GM12874 (cell line): ENCODE measurements at regions not wholly inside any gene's neighbourhood (a gene's known extent, or its start where the extent isn't known, plus 50 kb on each side); places are given as distances from the start of the nearest gene placed in this dataset.
A peak's percentile ranks its signal among the peaks of the same experiment; 100 is the strongest.

ENCODE experiments used
- TF ChIP-seq, protein P1 (sequence below): IDR thresholded peaks from 2 replicates; pipeline ENCODE4 v1.5.1; 2011; ENCODE audit warnings: low read depth, mild to moderate bottlenecking, control low read depth, low read length, moderate library complexity; ENCODE audit not compliant: insufficient read depth

DNA sequence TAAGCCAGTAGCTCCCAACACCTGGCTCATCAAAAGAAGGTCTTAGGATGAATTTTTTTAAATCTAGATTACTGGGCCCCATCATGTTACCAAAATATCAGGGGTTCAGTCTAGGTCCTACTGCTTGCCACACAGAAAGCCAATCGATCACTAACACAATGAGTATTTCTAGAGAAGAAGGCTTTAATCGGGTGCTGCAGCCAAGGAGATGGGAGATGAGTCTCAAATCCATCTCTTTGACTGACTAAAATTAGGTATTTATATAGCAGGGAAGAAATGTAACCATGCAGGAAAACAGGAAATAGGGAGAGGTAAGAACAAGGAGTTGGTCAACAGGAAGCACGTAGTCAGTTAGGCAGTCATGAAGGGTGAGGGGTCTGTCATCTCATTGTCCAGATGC is 288.2 kb downstream of the CEP170 start:
- TF ChIP-seq, protein P1, sequence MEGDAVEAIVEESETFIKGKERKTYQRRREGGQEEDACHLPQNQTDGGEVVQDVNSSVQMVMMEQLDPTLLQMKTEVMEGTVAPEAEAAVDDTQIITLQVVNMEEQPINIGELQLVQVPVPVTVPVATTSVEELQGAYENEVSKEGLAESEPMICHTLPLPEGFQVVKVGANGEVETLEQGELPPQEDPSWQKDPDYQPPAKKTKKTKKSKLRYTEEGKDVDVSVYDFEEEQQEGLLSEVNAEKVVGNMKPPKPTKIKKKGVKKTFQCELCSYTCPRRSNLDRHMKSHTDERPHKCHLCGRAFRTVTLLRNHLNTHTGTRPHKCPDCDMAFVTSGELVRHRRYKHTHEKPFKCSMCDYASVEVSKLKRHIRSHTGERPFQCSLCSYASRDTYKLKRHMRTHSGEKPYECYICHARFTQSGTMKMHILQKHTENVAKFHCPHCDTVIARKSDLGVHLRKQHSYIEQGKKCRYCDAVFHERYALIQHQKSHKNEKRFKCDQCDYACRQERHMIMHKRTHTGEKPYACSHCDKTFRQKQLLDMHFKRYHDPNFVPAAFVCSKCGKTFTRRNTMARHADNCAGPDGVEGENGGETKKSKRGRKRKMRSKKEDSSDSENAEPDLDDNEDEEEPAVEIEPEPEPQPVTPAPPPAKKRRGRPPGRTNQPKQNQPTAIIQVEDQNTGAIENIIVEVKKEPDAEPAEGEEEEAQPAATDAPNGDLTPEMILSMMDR: no peak

DNA sequence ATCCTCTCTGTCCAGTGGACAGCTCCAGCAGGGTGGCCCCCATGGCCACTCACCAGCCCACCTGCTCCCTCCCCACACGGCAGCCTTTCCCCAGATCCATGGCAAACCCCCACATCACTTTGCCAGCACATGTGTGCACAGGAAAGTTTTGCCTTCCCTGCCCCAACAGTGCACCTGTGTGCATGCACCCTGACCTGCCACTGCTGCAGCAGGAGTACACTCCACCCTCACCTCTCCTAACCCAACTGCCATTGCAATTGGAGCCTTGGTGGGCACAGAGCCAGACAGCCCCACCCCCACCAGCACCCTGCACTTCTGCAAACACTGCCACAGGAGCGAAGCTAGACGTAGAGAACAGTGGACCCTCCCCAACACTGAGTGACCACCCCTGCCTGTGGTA is 308.9 kb downstream of the CEP170 start:
- TF ChIP-seq, protein P1: no peak

DNA sequence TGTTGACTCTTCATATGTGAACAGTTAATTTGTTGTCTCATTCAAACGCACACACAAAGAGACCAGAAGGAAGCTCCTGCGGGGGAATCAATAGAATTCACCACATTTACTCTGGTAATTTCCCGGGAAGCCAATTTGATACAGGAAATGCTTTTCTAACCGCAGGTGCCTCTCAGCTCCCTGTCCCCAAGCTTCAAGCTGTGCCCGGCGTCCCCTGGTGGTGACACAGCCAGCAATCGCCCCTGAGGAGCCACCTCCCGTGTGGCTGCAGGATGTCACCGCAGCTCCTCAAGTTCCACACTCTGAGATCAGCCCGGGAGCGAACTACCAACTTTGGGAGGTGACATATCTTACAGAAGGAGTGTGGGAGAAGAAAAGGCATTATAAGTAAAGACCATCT is 318.4 kb downstream of the CEP170 start:
- TF ChIP-seq, protein P1: peak; percentile 51

DNA sequence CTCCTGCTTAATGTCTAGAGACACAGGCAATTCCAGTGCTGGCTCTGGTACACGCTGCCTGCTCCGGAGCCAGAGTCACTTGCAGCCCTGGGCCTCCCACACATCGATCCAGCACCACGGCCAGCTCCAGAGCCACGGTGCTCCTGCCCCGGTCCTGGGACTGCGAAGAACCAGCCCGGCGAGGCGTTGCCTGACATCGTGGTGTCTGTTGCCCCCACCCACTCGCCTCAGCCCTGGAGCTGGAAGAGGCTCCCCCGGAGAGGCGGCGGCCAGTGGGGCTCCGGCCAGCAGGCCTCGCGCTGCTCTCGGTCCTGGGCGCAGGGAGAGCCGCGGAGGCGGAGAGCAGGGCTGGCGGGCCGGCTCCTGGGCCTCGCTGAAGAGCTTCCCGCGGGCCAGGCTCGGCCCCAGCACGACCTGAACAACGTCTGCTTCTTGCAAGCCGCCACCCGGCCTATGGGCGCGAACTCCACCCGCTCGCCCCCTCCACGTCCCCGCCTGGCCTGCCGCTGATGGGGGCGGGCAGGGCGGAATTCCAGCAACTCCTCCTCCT is 364.8 kb downstream of the CEP170 start:
- TF ChIP-seq, protein P1: no peak

DNA sequence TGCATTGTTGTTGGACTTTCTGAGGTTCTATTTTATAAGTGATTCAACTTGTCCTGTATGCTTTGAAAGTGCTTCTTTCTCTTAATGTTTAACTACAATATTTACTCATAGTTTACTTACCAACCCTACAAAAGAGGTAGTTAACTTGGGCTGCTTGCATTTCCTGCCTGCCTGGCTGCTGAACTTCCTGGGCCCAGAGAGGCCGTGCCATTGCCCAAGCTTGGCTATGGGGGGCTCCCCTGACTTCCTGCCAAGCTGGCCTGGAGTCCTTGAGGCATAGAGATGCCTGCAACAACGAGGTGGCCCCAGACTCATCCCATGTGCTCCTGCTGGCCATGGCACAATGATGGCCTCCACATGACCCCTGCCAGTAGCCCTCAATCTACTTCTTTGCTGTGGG is 361.6 kb upstream of the PLD5 start:
- TF ChIP-seq, protein P1: no peak

DNA sequence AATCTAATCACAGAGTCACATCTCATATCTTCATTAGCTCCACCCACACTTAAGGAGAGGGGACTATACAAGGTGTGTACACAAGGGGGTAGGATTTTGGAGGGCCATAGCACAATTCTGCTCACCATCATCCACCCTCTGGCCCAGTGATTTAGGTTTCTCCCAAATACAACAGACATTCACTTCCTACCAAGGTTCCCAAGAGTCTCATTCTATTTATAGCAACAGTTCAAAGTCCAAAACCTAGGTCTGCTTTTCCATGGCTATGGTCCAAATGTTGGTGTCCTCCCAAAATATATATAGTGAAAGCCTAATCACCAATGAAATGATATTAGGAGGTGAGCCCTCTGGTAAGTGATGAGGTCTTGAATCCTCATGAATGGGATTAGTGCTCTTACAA is 353.2 kb upstream of the PLD5 start:
- TF ChIP-seq, protein P1: no peak

DNA sequence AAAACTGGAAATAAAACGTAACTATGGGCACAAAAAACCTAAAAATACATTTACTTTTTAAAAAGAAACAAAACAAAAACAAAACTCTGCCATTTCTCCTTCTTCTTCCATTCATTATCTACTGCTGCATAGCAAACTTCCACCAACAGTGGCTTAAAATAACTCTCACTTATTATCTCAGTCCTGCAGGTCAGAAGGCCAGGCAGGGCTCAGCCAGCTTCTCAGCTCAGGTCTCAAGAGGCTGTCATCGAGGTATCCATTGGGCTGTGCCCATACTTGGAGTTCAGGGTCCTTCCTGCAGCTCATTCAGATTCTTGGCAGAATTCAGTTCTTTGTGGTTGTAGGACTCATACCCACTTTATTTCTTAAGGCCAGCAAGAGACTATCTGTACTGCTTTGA is 352.7 kb upstream of the PLD5 start:
- TF ChIP-seq, protein P1: no peak
